ENCODE measurements at regions not wholly inside any gene's neighbourhood (a gene's known extent, or its start where the extent isn't known, plus 50 kb on each side); places are given as distances from the start of the nearest gene placed in this dataset.

- Mint-ChIP-seq H3K4me1 (ENCODE audit: unreplicated experiment) (peaks cover 12% of the 10 kb centered on the region), H3K27ac (ENCODE audit: unreplicated experiment) (no peak overlapping the region), H3K27me3 (ENCODE audit: unreplicated experiment) (no peaks in the 10 kb centered on the region), H3K36me3 (ENCODE audit: unreplicated experiment) (peaks cover 11% of the 10 kb centered on the region), H3K4me3 (ENCODE audit: unreplicated experiment) (no peak overlapping the region), H3K9me3 (ENCODE audit: unreplicated experiment) (peaks cover 23% of the 10 kb centered on the region)
- no peak for DNase-seq (ENCODE audit: extremely low spot score, unreplicated experiment)
- TF ChIP-seq, protein P1, sequence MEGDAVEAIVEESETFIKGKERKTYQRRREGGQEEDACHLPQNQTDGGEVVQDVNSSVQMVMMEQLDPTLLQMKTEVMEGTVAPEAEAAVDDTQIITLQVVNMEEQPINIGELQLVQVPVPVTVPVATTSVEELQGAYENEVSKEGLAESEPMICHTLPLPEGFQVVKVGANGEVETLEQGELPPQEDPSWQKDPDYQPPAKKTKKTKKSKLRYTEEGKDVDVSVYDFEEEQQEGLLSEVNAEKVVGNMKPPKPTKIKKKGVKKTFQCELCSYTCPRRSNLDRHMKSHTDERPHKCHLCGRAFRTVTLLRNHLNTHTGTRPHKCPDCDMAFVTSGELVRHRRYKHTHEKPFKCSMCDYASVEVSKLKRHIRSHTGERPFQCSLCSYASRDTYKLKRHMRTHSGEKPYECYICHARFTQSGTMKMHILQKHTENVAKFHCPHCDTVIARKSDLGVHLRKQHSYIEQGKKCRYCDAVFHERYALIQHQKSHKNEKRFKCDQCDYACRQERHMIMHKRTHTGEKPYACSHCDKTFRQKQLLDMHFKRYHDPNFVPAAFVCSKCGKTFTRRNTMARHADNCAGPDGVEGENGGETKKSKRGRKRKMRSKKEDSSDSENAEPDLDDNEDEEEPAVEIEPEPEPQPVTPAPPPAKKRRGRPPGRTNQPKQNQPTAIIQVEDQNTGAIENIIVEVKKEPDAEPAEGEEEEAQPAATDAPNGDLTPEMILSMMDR (IDR thresholded peaks at IDR 0.05), result no peak
Measured at GRCh38 chr9:111730937-111731567, 63.7 kb downstream of the SHOC1 start.

DNA sequence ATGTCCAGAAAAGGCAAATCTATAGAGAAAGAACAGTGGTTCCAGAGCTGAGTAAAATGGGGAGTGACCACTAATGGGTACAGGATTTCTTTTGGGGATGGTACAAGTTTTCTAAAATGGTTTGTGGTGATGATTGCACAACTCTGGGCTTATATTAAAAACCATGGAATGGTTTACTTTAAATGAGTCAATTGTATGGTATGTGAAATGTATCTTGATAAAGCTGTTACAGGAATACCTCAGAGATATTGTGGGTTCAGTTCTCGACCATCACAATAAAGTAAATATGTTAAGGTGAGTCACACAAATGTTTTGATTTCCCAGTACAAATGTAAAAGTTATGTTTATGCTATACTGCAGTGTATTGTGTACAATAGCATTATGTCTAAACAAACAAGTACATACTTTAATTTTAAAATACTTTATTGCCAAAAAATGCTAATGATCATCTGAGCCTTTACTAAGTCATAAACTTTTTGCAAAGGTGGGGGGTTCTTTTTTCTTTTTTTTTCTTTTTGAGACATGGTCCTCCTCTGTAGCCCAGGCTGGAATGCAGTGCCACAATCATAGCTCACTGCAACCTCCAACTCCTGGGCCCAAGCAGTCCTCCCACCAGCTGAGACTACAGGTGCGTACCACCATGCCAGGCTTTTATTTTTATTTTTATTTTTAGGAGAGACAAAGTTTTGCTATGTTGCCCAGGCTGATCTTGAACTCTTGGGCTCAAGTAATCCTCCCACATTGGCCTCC lies 65.9 kb downstream of the SHOC1 start:
- H3K27me3 Mint-ChIP-seq (ENCODE audit: unreplicated experiment), result no peaks in the 10 kb centered on the region
- peaks cover 15% of the 10 kb centered on the region for H3K4me1 Mint-ChIP-seq (ENCODE audit: unreplicated experiment)
- TF ChIP-seq, protein P1 (IDR thresholded peaks at IDR 0.05), result no peak
- H3K36me3 Mint-ChIP-seq (ENCODE audit: unreplicated experiment), result peaks cover 11% of the 10 kb centered on the region
- no peak overlapping the region for H3K4me3 Mint-ChIP-seq (ENCODE audit: unreplicated experiment)
- no peak for DNase-seq (ENCODE audit: extremely low spot score, unreplicated experiment)
- peaks cover 14% of the 10 kb centered on the region for H3K9me3 Mint-ChIP-seq (ENCODE audit: unreplicated experiment)
- H3K27ac Mint-ChIP-seq (ENCODE audit: unreplicated experiment), result peak overlapping the region; percentile 4

DNA sequence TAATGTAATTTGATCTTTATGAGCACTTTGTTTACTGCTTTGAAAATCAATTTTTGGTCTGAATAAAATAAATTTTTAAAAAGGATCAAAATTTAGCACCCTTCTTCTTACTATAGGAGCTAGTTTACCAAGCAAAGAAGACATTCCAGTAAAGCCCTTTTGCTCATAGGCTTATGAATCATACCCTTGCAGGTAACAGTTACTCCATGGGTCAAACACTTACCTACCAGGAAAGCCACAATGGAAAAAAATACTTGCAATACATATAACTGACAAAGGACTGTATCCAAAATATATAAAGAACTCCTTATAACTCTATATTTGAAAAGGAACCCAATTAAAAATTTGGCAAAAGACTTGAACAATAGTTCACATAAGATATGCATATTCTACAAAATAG lies 66.6 kb downstream of the SHOC1 start:
- Mint-ChIP-seq H3K27me3 (ENCODE audit: unreplicated experiment) (no peaks in the 10 kb centered on the region), H3K36me3 (ENCODE audit: unreplicated experiment) (peaks cover 11% of the 10 kb centered on the region), H3K4me3 (ENCODE audit: unreplicated experiment) (no peak overlapping the region), H3K9me3 (ENCODE audit: unreplicated experiment) (peaks cover 14% of the 10 kb centered on the region), H3K4me1 (ENCODE audit: unreplicated experiment) (peaks cover 15% of the 10 kb centered on the region), H3K27ac (ENCODE audit: unreplicated experiment) (peak overlapping the region; percentile 4)
- DNase-seq (ENCODE audit: extremely low spot score, unreplicated experiment), result no peak
- TF ChIP-seq, protein P1 (IDR thresholded peaks at IDR 0.05), result no peak

GRCh38 chr9:111726949-111727348 lies 65.5 kb downstream of the GNG10 start:
- TF ChIP-seq, protein P1 (IDR thresholded peaks at IDR 0.05), result no peak
- Mint-ChIP-seq H3K9me3 (ENCODE audit: unreplicated experiment) (peaks cover 14% of the 10 kb centered on the region), H3K27ac (ENCODE audit: unreplicated experiment) (no peak overlapping the region), H3K36me3 (ENCODE audit: unreplicated experiment) (peaks cover 11% of the 10 kb centered on the region), H3K4me3 (ENCODE audit: unreplicated experiment) (no peak overlapping the region), H3K27me3 (ENCODE audit: unreplicated experiment) (no peaks in the 10 kb centered on the region), H3K4me1 (ENCODE audit: unreplicated experiment) (peaks cover 15% of the 10 kb centered on the region)
- no peak for DNase-seq (ENCODE audit: extremely low spot score, unreplicated experiment)

DNA sequence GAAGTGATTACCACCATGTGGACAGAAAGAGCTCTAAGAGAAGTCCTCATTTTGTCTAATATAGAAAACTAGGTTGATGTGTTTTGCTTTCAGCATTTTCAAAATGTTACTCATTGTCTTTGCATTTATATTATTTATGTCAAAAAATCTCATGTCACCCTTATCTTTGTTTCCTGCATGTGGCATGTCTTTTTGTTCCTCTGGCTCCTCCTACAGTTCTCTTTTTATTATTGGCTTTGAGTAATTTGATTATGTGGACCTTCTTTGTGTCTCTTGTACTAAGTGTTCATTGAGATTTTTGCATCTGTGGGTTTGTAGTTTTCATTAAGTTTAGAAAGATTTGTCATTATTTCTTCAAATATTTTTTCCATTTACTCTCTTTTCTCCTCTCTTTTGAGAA lies 58.8 kb downstream of the GNG10 start:
- no peak overlapping the region for H3K4me3 Mint-ChIP-seq (ENCODE audit: unreplicated experiment)
- H3K9me3 Mint-ChIP-seq (ENCODE audit: unreplicated experiment), result no peaks in the 10 kb centered on the region
- no peaks in the 10 kb centered on the region for H3K27me3 Mint-ChIP-seq (ENCODE audit: unreplicated experiment)
- TF ChIP-seq, protein P1 (IDR thresholded peaks at IDR 0.05), result no peak
- H3K4me1 Mint-ChIP-seq (ENCODE audit: unreplicated experiment), result no peaks in the 10 kb centered on the region
- H3K27ac Mint-ChIP-seq (ENCODE audit: unreplicated experiment), result no peak overlapping the region
- DNase-seq (ENCODE audit: extremely low spot score, unreplicated experiment), result no peak
- no peaks in the 10 kb centered on the region for H3K36me3 Mint-ChIP-seq (ENCODE audit: unreplicated experiment)
